ENCODE measurements at regions not wholly inside any gene's neighbourhood (a gene's known extent, or its start where the extent isn't known, plus 50 kb on each side); places are given as distances from the start of the nearest gene placed in this dataset.

DNA sequence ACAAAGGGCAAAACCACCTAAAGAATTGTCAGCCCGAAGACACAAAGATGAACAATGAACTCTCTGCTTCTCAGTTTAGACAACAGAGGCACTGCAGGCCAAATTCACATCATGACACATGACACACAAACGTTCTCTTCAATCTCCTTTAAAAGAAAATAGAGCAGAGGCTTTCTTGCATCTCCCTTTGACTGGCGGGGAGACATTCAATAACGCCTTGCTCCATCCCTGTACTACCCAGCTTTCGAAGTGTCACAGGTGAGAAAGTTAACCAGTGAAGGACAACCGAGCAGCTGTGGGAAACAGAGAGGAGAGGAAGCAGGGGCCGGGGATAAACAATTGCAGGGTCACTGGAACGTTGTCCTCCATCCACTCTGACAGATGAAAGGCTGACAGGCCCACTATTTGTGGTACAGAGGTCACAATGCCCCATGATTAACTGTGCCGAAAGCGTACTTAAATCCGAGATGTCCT, 130.8 kb downstream of the PHLDA1 start:
- DNase-seq (ENCODE audit: low read depth): no peak

DNA sequence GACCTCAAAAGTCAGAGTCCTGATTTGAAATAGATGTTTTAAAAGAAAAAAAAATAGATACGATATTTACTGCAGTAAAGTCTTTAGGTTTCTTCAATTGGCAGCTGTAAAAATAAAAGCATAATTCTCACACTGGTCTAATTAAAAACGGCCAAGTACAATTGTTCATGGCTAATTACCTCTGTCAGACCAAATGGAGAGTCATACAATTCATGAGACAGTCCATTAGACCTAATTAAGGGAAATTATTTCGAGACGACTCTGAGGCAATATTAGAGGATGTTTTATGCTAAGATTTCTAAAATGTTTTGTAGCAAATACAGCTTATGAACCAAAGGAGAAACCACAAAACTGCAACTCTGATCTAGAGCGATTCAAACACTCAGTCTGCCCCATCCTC, 131.3 kb downstream of the PHLDA1 start:
- DNase-seq (ENCODE audit: low read depth): no peak

GRCh38 chr12:75894965-75895754, 136.4 kb downstream of the PHLDA1 start:
- no peak for DNase-seq (ENCODE audit: low read depth)

GRCh38 chr12:75893765-75894164, 137.8 kb downstream of the PHLDA1 start:
- no peak for DNase-seq (ENCODE audit: low read depth)

GRCh38 chr12:75892731-75893408, 138.7 kb downstream of the PHLDA1 start:
- DNase-seq (ENCODE audit: low read depth): no peak

GRCh38 chr12:75891072-75891471, 140.5 kb downstream of the PHLDA1 start:
- DNase-seq (ENCODE audit: low read depth): no peak

GRCh38 chr12:75890660-75891059, 140.9 kb downstream of the PHLDA1 start:
- no peak for DNase-seq (ENCODE audit: low read depth)

DNA sequence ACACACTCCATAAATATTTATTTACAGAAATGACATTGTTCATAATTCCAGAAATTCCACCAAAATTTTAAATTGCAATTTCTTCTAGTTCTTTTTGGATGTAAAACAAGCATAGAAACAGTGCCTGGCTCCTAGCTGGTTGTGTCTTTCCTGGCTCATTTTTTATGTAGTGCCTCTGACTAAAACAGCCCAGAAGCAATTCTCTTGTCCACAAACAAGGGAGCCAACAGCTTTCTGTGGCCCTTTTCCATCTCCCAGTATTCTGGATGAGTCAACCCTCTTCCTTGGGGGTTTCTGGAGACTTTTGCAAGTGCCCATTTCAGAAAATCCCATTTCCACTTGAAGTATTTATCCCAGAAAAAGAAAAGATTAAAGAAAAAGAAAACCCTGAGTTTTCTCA, 141.4 kb downstream of the PHLDA1 start:
- DNase-seq (ENCODE audit: low read depth): no peak

DNA sequence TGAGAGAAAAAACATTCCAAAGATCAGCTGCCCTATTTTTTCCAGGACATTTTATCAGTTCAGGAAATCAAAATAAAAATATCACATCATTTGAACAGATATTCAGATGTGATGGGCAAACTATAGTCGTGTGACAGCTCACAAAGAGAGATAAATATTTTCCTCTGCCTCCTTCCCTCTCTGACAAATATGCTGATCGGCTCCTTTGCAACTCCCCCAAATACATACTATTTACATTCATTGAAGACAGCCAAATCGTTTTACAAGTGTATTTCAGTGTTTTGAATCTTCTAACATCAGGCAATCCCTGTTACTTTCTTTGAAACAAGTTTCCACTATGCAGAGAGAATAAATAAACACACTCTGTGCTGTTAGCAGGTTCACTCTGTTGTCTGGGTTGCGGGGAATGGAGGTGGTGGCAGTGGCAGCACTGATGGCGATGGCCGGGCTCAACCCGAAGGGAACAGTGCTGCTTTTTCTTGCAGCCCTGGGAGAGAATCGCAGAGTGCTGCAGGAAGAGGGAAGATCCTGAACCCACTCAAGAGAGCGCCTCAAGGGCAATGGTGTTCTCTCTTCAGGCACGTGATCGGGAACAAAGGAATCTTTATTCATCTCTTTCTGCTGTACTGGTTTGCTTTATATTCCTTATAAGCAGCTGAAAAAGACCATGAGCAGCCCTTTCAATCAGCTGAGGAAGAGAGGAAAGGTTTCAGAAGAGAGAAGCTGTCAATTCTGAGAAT, 142.5 kb downstream of the PHLDA1 start:
- DNase-seq (ENCODE audit: low read depth): no peak

GRCh38 chr12:75888399-75888798, 143.2 kb downstream of the PHLDA1 start:
- DNase-seq (ENCODE audit: low read depth): no peak

DNA sequence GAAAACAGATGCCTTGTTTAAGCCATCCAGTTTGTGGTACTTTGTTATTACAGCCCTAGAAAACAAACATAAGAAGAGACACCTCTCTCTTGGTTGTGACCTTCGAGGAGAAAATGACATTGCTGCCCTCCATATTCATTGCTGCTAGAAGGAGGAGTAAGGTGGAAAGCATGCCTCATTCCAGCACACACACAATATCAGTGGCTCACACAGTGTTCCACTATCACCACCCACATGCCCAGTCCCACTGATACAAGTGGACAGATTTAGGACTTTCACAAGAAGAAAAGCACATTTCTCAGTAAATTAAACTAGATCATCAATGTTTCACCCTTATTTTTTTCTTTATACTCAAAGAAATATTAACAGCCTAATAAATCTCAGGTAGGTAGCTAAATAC, 143.6 kb downstream of the PHLDA1 start:
- DNase-seq (ENCODE audit: low read depth): no peak

DNA sequence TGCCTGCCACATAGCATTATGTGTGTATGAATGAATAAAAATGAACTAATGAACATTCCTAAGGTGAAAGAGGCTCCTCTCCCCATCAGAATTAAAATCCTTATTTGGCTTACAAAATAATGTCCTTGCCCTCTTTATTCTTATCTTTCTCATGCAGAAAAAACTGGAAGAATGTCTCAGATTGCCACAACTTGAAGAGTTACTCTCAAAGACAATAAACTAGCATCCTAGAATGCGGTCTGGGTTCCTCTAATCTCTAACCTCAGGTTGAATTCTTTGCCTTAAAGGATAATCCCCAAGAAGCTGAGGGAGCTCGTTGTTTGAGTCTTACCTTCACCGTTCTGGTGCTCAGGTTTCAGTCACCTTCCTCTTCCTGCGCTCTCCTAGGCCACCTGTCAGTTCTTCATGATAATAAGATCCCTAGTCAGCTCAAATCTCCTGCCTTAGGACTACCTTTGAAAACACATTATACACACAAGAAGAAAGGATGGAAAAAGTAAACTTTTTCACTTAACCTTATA, 147.1 kb downstream of the PHLDA1 start:
- DNase-seq (ENCODE audit: low read depth): no peak

DNA sequence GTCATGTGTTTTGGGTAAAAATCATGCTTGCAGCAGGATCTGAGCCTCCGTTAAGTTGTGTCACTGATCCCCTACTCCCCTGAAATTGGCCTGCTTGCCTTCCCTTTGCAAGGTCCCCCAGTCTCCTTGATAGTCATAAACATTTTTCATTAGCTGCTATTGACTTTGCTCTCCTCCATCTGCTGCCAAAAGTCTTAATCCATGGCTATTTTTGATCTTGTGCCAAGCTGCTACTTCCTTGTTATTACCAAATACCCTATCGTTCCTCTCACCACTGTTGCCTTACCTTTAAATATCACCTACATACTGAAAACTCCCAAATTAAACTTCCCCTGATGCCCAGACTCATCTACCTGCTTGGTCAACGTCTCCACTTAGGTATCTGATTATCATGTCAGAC, 148.3 kb downstream of the PHLDA1 start:
- no peak for DNase-seq (ENCODE audit: low read depth)

- no peak for DNase-seq (ENCODE audit: low read depth)
Observed at GRCh38 chr12:75882421-75882820, 149.2 kb downstream of the PHLDA1 start.

DNA sequence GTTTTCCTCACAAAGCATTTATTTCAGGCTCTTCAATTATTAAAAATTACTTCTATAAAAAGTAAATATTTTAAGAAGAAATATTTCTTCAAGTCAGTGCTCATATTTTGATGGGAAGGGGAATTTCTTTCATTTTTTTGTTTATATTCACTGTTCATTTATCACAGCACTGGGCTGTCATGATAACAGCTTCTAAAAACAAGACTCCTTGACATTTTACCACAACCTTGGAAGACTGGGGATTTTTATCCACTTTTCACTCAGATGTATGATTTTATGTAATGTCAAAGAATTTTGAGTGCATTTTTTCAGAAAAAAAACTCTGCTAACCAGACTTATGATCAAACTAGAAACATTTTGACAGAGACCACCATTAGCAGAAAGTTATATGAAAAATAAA, 149.7 kb downstream of the PHLDA1 start:
- no peak for DNase-seq (ENCODE audit: low read depth)

- no peak for DNase-seq (ENCODE audit: low read depth)
Observed at GRCh38 chr12:75877763-75878621, 153.6 kb downstream of the PHLDA1 start.

DNA sequence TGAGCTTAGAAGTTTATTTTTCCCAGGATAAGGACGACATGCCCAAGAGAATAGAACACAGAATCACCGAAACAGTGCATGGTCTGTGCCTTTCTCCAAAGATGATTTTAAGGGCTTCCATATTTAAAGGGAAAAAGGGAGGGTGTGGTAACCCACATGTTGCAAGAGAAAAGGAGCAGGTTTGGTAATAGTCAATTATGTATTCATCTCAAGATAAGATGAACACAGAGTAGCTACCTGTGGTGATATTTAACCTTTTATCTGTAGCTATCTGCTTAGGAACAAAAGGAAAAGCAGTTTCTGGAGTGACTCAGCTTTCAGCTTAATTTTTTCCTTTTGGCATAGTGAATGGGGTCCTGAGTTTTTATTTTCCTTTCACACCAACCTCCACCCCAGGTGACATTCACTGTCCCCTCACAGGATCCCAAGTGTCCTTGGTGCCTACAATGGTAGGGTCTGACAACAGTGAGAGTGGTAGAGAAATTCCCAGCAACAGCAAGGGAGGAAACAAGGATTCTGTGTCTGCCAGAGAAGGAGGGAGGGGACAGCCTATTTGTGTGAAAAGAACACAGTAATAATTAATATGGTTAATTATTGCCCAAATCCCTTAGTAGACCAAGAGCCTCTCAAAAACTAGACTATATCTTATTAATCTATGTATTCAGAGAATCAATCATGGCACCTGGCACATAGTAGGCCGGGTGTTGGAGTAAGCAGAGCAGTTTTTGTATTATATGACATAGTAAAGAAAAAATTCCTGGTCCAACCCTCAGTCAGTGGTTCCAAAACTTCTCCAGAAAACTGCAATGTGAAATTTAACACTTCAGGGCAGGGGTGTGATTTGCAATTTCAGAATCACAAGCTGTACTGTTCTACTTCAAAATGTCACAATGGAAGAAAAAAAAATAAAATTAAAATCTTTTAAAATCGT, 154.5 kb downstream of the PHLDA1 start:
- no peak for DNase-seq (ENCODE audit: low read depth)

DNA sequence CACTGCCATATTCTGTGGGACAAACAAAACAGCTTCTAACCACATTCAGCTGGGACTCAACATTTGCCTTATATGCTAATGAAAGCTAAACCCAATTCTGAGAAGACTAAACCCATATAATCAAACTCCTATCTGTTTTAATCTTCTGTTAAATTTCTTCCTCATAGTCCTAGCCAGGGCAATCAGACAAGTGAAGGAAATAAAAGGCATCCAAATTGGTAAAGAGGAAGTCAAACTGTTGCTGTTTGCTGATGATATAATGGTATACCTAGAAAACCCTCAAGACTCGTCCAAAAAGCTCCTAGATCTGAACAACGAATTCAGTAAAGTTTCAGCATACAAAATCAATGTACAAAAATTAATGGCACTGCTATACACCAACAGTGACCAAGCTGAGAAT, 157.1 kb downstream of the PHLDA1 start:
- DNase-seq (ENCODE audit: low read depth): no peak

- DNase-seq (ENCODE audit: low read depth): no peak
Observed at GRCh38 chr12:75872762-75873161, 158.8 kb downstream of the PHLDA1 start.

DNA sequence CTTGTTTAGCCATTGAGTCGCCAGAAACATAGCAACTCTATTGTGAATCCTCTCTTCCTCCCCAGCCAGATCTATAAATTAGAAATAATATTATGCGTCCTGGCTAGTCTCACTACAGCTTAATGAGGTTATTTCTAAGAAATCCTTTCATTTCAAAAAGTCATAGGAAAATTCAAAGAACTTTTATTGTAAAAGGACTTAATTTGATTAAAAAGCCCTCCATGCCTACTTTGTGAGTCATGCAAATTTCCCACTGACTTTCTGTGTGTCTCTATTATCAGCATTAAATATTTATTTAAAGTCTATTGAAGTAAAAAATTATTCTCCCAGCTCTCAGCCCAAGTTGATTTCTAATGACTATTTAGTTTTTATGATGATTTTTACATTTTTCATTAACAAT, 160.7 kb downstream of the PHLDA1 start:
- no peak for DNase-seq (ENCODE audit: low read depth)

DNA sequence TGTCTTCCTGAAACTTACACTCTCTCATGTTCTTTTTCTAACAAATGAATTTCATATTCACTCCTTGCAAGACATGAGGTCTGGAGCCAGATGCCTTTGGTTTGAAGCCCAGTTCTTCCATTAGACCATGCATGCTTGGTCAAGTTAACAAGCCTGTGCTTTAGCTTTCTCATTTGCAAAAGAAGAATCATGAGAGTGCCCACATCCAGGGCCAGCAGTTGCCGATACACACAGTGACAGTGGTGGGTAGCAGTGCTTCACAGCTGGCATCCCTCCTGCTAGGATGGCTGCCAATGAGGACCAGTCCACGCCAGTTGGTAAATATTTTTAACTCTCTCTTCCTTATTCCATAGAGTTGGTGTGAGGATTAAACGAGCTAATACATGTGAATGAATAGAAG, 163.1 kb downstream of the PHLDA1 start:
- no peak for DNase-seq (ENCODE audit: low read depth)

All from activated T-helper 1 cell treated with Interleukin-2 at 50 U/mL for 16 hours (primary cell).